GM23338 (cell line): ENCODE measurements at regions not wholly inside any gene's neighbourhood (a gene's known extent, or its start where the extent isn't known, plus 50 kb on each side); places are given as distances from the start of the nearest gene placed in this dataset.

Experiments
- CTCF ChIP-seq, 2 experiments: fragments of 200-600 bp in 1 of 2; sonication (generic) in 1 of 2; conservative IDR thresholded peaks; 2 replicates each; pipeline versions ENCODE4 v1.5.1 to v1.6.1; 2016 to 2017; ENCODE audit warnings: antibody characterized with exemption in 2 of 2, low read depth in 2 of 2, mild to moderate bottlenecking in 2 of 2, moderate library complexity in 1 of 2
- EZH2 ChIP-seq: fragments of 200-600 bp; sonication (generic); IDR thresholded peaks from one replicate; pipeline ENCODE4 v1.8.0; 2017; ENCODE audit warnings: antibody characterized with exemption, mild to moderate bottlenecking, low read depth; ENCODE audit not compliant: unreplicated experiment

DNA sequence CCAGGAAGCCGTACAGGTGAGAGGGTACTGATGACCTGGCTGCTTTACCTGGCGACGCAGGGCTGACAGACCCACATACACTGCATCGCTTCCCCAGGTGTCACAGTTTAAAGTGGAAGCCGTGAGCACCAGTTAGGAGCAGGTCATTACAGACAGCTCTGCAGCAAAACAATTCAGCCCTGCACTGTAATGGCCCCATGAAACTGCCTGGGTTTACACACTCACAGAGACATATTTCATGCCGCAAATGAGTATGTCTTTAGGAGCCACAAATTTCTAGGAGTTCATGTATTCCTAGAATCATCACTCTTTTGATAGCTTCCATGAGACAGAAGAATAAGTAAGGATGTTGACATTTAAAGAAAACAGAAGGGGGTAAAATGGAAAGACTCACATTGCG is 723.1 kb downstream of the MATN1 start:
- TF ChIP-seq CTCF (conservative IDR thresholded peaks at IDR 0.05; ENCODE audit: low read depth in 2 of 2) (no peak), EZH2 (no peak)
